ENCODE measurements at regions not wholly inside any gene's neighbourhood (a gene's known extent, or its start where the extent isn't known, plus 50 kb on each side); places are given as distances from the start of the nearest gene placed in this dataset.

DNA sequence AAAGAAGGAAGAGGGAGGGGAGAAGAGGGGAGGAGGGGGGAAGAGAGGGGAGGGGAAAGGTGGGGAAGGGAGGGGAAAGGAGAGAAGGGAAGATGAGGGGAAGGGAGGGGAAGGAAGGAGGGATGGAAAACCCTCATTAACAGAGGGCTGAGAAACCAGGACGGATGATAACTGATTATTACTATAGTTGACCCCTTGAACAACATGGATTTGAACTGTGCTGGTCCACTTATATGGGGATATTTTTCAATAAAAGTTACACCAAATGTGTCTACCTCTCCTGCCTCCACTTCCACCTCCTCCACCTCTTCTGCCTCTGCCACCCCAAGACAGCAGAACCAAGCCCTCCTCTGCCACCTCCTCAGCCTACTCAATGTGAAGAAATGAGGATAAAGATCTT is 184.1 kb upstream of the ARID1B start:
- TF ChIP-seq, protein P1, sequence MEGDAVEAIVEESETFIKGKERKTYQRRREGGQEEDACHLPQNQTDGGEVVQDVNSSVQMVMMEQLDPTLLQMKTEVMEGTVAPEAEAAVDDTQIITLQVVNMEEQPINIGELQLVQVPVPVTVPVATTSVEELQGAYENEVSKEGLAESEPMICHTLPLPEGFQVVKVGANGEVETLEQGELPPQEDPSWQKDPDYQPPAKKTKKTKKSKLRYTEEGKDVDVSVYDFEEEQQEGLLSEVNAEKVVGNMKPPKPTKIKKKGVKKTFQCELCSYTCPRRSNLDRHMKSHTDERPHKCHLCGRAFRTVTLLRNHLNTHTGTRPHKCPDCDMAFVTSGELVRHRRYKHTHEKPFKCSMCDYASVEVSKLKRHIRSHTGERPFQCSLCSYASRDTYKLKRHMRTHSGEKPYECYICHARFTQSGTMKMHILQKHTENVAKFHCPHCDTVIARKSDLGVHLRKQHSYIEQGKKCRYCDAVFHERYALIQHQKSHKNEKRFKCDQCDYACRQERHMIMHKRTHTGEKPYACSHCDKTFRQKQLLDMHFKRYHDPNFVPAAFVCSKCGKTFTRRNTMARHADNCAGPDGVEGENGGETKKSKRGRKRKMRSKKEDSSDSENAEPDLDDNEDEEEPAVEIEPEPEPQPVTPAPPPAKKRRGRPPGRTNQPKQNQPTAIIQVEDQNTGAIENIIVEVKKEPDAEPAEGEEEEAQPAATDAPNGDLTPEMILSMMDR (IDR thresholded peaks at IDR 0.05), result no peak
- TF ChIP-seq POLR2A (IDR thresholded peaks at IDR 0.05; ENCODE audit: low read depth), result no peak

Data from esophagus muscularis mucosa (tissue), 3 donors.